Spleen (tissue), 7 donors: ENCODE measurements at regions not wholly inside any gene's neighbourhood (a gene's known extent, or its start where the extent isn't known, plus 50 kb on each side); places are given as distances from the start of the nearest gene placed in this dataset.

Experiments used
- CTCF ChIP-seq, 11 experiments: fragments of 200-600 bp in 7 of 11; fragments of 450-650 bp in 4 of 11; sonication (generic) in 4 of 11; IDR thresholded peaks in 8 of 11; conservative IDR thresholded peaks in 3 of 11; 1 replicate in 7 of 11; 2 replicates in 4 of 11; pipeline versions ENCODE4 v1.4.0 to v1.8.0; 2016 to 2021; ENCODE audit warnings: antibody characterized with exemption in 11 of 11, inconsistent platforms in 4 of 11, mild to moderate bottlenecking in 1 of 11
- POLR2AphosphoS5 ChIP-seq, 3 donors: sonication (generic); formaldehyde crosslinking; IDR thresholded peaks; one replicate each; pipeline ENCODE4 v1.5.1; 2017; ENCODE audit warnings: antibody characterized with exemption in 3 of 3
- donor health status: DM: no; HTN: no; CAD: no; lungs with moderate emphysema.
- donor health status: DM: no; HTN: no; CAD: no.
- donor health status: DM: no; HTN: no; CAD: no.

GRCh38 chr5:98489021-98489420 is 284.4 kb upstream of the RGMB start:
- TF ChIP-seq CTCF (IDR thresholded peaks at IDR 0.05 in 8 of 11, conservative IDR thresholded peaks at IDR 0.05 in 3 of 11): no peak
- TF ChIP-seq POLR2AphosphoS5 (IDR thresholded peaks at IDR 0.05): no peak
